ENCODE measurements at regions not wholly inside any gene's neighbourhood (a gene's known extent, or its start where the extent isn't known, plus 50 kb on each side); places are given as distances from the start of the nearest gene placed in this dataset.
"Not testable (repeated sequence)": the region's sequence is repeated elsewhere in the genome, so short reads cannot be mapped to it uniquely, and the experiment has no call there.

- no peak for DNase-seq
Observed at GRCh38 chr3:36656873-36657272, 107.5 kb downstream of the DCLK3 start.

GRCh38 chr3:36653095-36653494 lies 111.3 kb downstream of the DCLK3 start:
- no peak for DNase-seq

GRCh38 chr3:36652104-36652503 lies 112.2 kb downstream of the DCLK3 start:
- no peak for DNase-seq

- DNase-seq: no peak
Observed at GRCh38 chr3:36650271-36650671, 114.1 kb downstream of the DCLK3 start.

- DNase-seq: no peak
Observed at GRCh38 chr3:36649125-36649524, 115.2 kb downstream of the DCLK3 start.

GRCh38 chr3:36648241-36649034 lies 115.9 kb downstream of the DCLK3 start:
- peak; percentile 30 for DNase-seq

- DNase-seq: no peak
Observed at GRCh38 chr3:36647423-36647853, 116.9 kb downstream of the DCLK3 start.

GRCh38 chr3:36643192-36643591 lies 121.2 kb downstream of the DCLK3 start:
- DNase-seq: no peak

GRCh38 chr3:36635731-36636130 lies 128.6 kb downstream of the DCLK3 start:
- DNase-seq: no peak

- not testable (repeated sequence) for DNase-seq
Observed at GRCh38 chr3:36633897-36634296, 130.5 kb downstream of the DCLK3 start.

- DNase-seq: no peak
Observed at GRCh38 chr3:36633060-36633459, 131.3 kb downstream of the DCLK3 start.

GRCh38 chr3:36631549-36631948 lies 132.8 kb downstream of the DCLK3 start:
- no peak for DNase-seq

GRCh38 chr3:36615861-36616260 lies 148.5 kb downstream of the DCLK3 start:
- DNase-seq: no peak

GRCh38 chr3:36606871-36607765 lies 157.2 kb downstream of the DCLK3 start:
- DNase-seq: no peak

GRCh38 chr3:36603423-36603822 lies 160.9 kb downstream of the DCLK3 start:
- DNase-seq: no peak

GRCh38 chr3:36600404-36600803 lies 163.9 kb downstream of the DCLK3 start:
- no peak for DNase-seq
